Activated B cell treated with CpG ODN at 0.5 μM for 24 hours (primary cell): ENCODE measurements at regions not wholly inside any gene's neighbourhood (a gene's known extent, or its start where the extent isn't known, plus 50 kb on each side); places are given as distances from the start of the nearest gene placed in this dataset.
A peak's percentile ranks its signal among the peaks of the same experiment; 100 is the strongest.

Source experiments
- ATAC-seq: fragments of 200-7000 bp; cut with Tn5 transposase; one replicate; pipeline ENCODE4 v1.10.0; 2021; ENCODE audit warnings: low read depth, mild to moderate bottlenecking, moderate library complexity
- CTCF ChIA-PET: fragments of 350-600 bp; sonication (Branson Sonifier 250); formaldehyde crosslinking; loops from one replicate; lab custom pipeline; 2021; ENCODE audit warnings: antibody characterized with exemption; lab: Charles Lee
- POLR2A ChIA-PET: fragments of 350-600 bp; sonication (Branson Sonifier 250); formaldehyde crosslinking; loops from one replicate; lab custom pipeline; 2021; ENCODE audit warnings: antibody characterized with exemption; lab: Charles Lee
- DNase-seq: peaks from one replicate; pipeline ENCODE4 v3.0.0; 2022
- H3K27ac Mint-ChIP-seq: one replicate; pipeline ENCODE4 v1.8.0; 2020; ENCODE audit warnings: mixed read lengths
- H3K27me3 Mint-ChIP-seq: one replicate; pipeline ENCODE4 v1.8.0; 2021; ENCODE audit warnings: mixed read lengths
- H3K36me3 Mint-ChIP-seq: one replicate; pipeline ENCODE4 v1.8.0; 2021; ENCODE audit warnings: low read depth, mixed read lengths
- H3K4me1 Mint-ChIP-seq: one replicate; pipeline ENCODE4 v1.8.0; 2021; ENCODE audit warnings: mixed read lengths
- H3K4me3 Mint-ChIP-seq: one replicate; pipeline ENCODE4 v1.8.0; 2020; ENCODE audit warnings: mild to moderate bottlenecking, mixed read lengths
- H3K9me3 Mint-ChIP-seq: one replicate; pipeline ENCODE4 v1.8.0; 2020; ENCODE audit warnings: mixed read lengths
- CTCF ChIP-seq: fragments of 200-600 bp; IDR thresholded peaks from one replicate; pipeline ENCODE4 v1.8.0; 2022; ENCODE audit warnings: antibody characterized with exemption, mild to moderate bottlenecking
- intact Hi-C: fragments of 100-400 bp; cut with micrococcal nuclease; formaldehyde crosslinking; loops from one replicate; pipeline ENCODE4 v1.15.1; 2024

- intact Hi-C loops: no loop called here
- no peaks in the 10 kb centered on the region for H3K27me3 Mint-ChIP-seq
- ATAC-seq (no peak), DNase-seq (no peak)
- no peak overlapping the region for H3K4me3 Mint-ChIP-seq
- H3K4me1 Mint-ChIP-seq: no peaks in the 10 kb centered on the region
- H3K27ac Mint-ChIP-seq: no peak overlapping the region
- no peak for TF ChIP-seq CTCF
- peaks cover 1% of the 10 kb centered on the region for H3K36me3 Mint-ChIP-seq
- ChIA-PET POLR2A (no interaction called here), CTCF (no interaction called here)
- H3K9me3 Mint-ChIP-seq: peaks cover 4% of the 10 kb centered on the region
Measured at GRCh38 chrX:42846741-42847140, 68.8 kb upstream of the PPP1R2C start.

GRCh38 chrX:42855259-42855658 is 77.3 kb upstream of the PPP1R2C start:
- no peak for DNase-seq
- Mint-ChIP-seq H3K27me3 (no peaks in the 10 kb centered on the region), H3K27ac (no peak overlapping the region), H3K9me3 (peaks cover 7% of the 10 kb centered on the region), H3K36me3 (no peaks in the 10 kb centered on the region), H3K4me1 (peaks cover 6% of the 10 kb centered on the region), H3K4me3 (no peak overlapping the region)
- ChIA-PET POLR2A (no interaction called here), CTCF (no interaction called here)
- ATAC-seq: no peak
- intact Hi-C loops: no loop called here
- TF ChIP-seq CTCF: no peak

DNA sequence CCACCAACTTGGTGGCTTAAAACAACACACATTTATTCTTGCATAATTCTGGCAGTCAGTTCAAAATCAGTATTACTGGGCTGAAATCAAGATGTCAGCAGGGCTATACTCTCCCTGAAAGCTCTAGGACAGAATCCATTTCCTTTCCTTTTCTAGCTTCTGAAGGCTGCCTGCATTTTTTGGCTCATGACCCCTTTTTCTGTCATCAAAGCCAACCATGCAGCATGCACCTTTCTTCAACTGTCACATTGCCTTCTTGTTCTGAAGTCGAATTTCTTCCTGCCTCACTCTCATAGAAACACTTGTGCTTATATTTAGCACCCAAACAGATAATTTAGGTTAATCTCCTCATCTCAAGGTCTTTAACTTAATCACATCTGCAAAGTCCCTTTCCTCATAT is 79.8 kb upstream of the PPP1R2C start:
- ChIA-PET POLR2A (no interaction called here), CTCF (no interaction called here)
- intact Hi-C loops: no loop called here
- TF ChIP-seq CTCF: no peak
- H3K4me1 Mint-ChIP-seq: peaks cover 8% of the 10 kb centered on the region
- ATAC-seq: no peak
- H3K36me3 Mint-ChIP-seq: no peaks in the 10 kb centered on the region
- peaks cover 7% of the 10 kb centered on the region for H3K9me3 Mint-ChIP-seq
- H3K27ac Mint-ChIP-seq: no peak overlapping the region
- H3K4me3 Mint-ChIP-seq: no peak overlapping the region
- no peak for DNase-seq
- H3K27me3 Mint-ChIP-seq: no peaks in the 10 kb centered on the region

- intact Hi-C loops: no loop called here
- Mint-ChIP-seq H3K27ac (peak overlapping the region; percentile 13), H3K4me1 (peaks cover 24% of the 10 kb centered on the region), H3K36me3 (no peaks in the 10 kb centered on the region), H3K4me3 (no peak overlapping the region), H3K9me3 (no peaks in the 10 kb centered on the region), H3K27me3 (no peaks in the 10 kb centered on the region)
- ChIA-PET CTCF (no interaction called here), POLR2A (no interaction called here)
- TF ChIP-seq CTCF: no peak
- DNase-seq (no peak), ATAC-seq (no peak)
Measured at GRCh38 chrX:42869011-42869410, 91.0 kb upstream of the PPP1R2C start.

GRCh38 chrX:42869659-42870476 is 91.9 kb upstream of the PPP1R2C start:
- Mint-ChIP-seq H3K27ac (peak overlapping the region; percentile 13), H3K4me3 (peak overlapping the region; percentile 19), H3K36me3 (no peaks in the 10 kb centered on the region), H3K4me1 (peaks cover 24% of the 10 kb centered on the region), H3K9me3 (no peaks in the 10 kb centered on the region), H3K27me3 (no peaks in the 10 kb centered on the region)
- POLR2A ChIA-PET: interaction anchor here (0.6 kb wide), 1 partner anchor 256 kb away, joined by 4 read pairs; no protein-coding TSS in a partner anchor
- ATAC-seq (peak; percentile 81), DNase-seq (no peak)
- CTCF ChIA-PET: interaction anchor here (1.5 kb wide), 1 partner anchor 73 kb away, joined by 3 read pairs; no protein-coding TSS in a partner anchor
- intact Hi-C loops: no loop called here
- no peak for TF ChIP-seq CTCF
